ENCODE measurements at regions not wholly inside any gene's neighbourhood (a gene's known extent, or its start where the extent isn't known, plus 50 kb on each side); places are given as distances from the start of the nearest gene placed in this dataset.
"Not testable (repeated sequence)": the region's sequence is repeated elsewhere in the genome, so short reads cannot be mapped to it uniquely, and the experiment has no call there.

- Histone ChIP-seq H3K27ac (peak overlapping the region in 1 of 4 donors; percentile 61), H3K4me1 (no peaks in the 10 kb centered on the region), H3K36me3 (no peaks in the 10 kb centered on the region), H3K9me3 (peaks cover 33 to 36% of the 10 kb centered on the region in 2 donors), H3K27me3 (no peaks in the 10 kb centered on the region), H3K4me3 (no peak overlapping the region)
- in situ Hi-C loops (cut with MboI; ENCODE audit: low pct_ligation_motif_present in 1 of 4, low pct_unique_long_range_greater_than_20kb in 1 of 4, low sequenced_read_pairs in 3 of 4): no loop called here
- no peak for DNase-seq
- intact Hi-C loops (cut with DNase I; ENCODE audit: low total_unique reads): no loop called here
- TF ChIP-seq EP300 (IDR thresholded peaks at IDR 0.05; ENCODE audit: low read depth) (no peak), POLR2A (IDR thresholded peaks at IDR 0.05) (no peak), CTCF (IDR thresholded peaks at IDR 0.05) (no peak), POLR2AphosphoS5 (IDR thresholded peaks at IDR 0.05) (no peak)
- WGBS, 2 donors (ENCODE audit: low coverage in 1 of 2): 83 to 84% methylated on average over 28 to 75 of the region's 75 CpGs
These were observed 2925.9 kb upstream of the OR11H1 start for GRCh38 chr22:12601870-12602779.

- H3K36me3 ChIP-seq; intact Hi-C loops (cut with DNase I; ENCODE audit: low total_unique reads); H3K27me3 ChIP-seq; DNase-seq; in situ Hi-C loops (cut with MboI; ENCODE audit: low pct_ligation_motif_present in 1 of 4, low pct_unique_long_range_greater_than_20kb in 1 of 4, low sequenced_read_pairs in 3 of 4); H3K4me1 ChIP-seq; H3K27ac ChIP-seq; H3K4me3 ChIP-seq: not testable (repeated sequence)
- peaks cover 33 to 38% of the 10 kb centered on the region in 2 donors for H3K9me3 ChIP-seq
- 69 to 76% methylated on average over 6 of the region's 6 CpGs for WGBS, 2 donors (ENCODE audit: low coverage in 1 of 2)
These were observed 2924.6 kb upstream of the OR11H1 start for GRCh38 chr22:12603399-12603798.

- intact Hi-C loops (cut with DNase I; ENCODE audit: low total_unique reads); H3K4me1 ChIP-seq; H3K27ac ChIP-seq; H3K4me3 ChIP-seq; H3K36me3 ChIP-seq; in situ Hi-C loops (cut with MboI; ENCODE audit: low pct_ligation_motif_present in 1 of 4, low pct_unique_long_range_greater_than_20kb in 1 of 4, low sequenced_read_pairs in 3 of 4); H3K27me3 ChIP-seq; DNase-seq: not testable (repeated sequence)
- H3K9me3 ChIP-seq: peaks cover 33 to 38% of the 10 kb centered on the region in 2 donors
These were observed 2924.2 kb upstream of the OR11H1 start for GRCh38 chr22:12603833-12604232.

GRCh38 chr22:12608454-12608853, 2919.5 kb upstream of the OR11H1 start:
- H3K36me3 ChIP-seq; H3K4me3 ChIP-seq; in situ Hi-C loops (cut with MboI; ENCODE audit: low pct_ligation_motif_present in 1 of 4, low pct_unique_long_range_greater_than_20kb in 1 of 4, low sequenced_read_pairs in 3 of 4); DNase-seq; H3K27ac ChIP-seq; H3K4me1 ChIP-seq; intact Hi-C loops (cut with DNase I; ENCODE audit: low total_unique reads); H3K27me3 ChIP-seq: not testable (repeated sequence)
- WGBS, 2 donors (ENCODE audit: low coverage in 1 of 2): 78 to 83% methylated on average over 8 to 9 of the region's 9 CpGs
- H3K9me3 ChIP-seq: peaks cover 28 to 39% of the 10 kb centered on the region in 2 donors

GRCh38 chr22:12613199-12613598, 2914.8 kb upstream of the OR11H1 start:
- WGBS, 2 donors (ENCODE audit: low coverage in 1 of 2): 59 to 71% methylated on average over 3 of the region's 3 CpGs
- in situ Hi-C loops (cut with MboI; ENCODE audit: low pct_ligation_motif_present in 1 of 4, low pct_unique_long_range_greater_than_20kb in 1 of 4, low sequenced_read_pairs in 3 of 4) (no loop called here), intact Hi-C loops (cut with DNase I; ENCODE audit: low total_unique reads) (no loop called here)
- Histone ChIP-seq H3K27me3 (no peaks in the 10 kb centered on the region), H3K4me3 (no peak overlapping the region), H3K27ac (no peak overlapping the region), H3K36me3 (no peaks in the 10 kb centered on the region), H3K9me3 (peaks cover 28 to 41% of the 10 kb centered on the region in 2 donors), H3K4me1 (no peaks in the 10 kb centered on the region)
- DNase-seq: no peak
- TF ChIP-seq CTCF (IDR thresholded peaks at IDR 0.05): no peak
- TF ChIP-seq POLR2A (IDR thresholded peaks at IDR 0.05): no peak
- no peak for TF ChIP-seq POLR2AphosphoS5 (IDR thresholded peaks at IDR 0.05)
- no peak for TF ChIP-seq EP300 (IDR thresholded peaks at IDR 0.05; ENCODE audit: low read depth)

- 34 to 45% methylated on average over 4 of the region's 4 CpGs for WGBS, 2 donors (ENCODE audit: low coverage in 1 of 2)
- H3K4me1 ChIP-seq; H3K36me3 ChIP-seq; DNase-seq; H3K27ac ChIP-seq; H3K27me3 ChIP-seq; intact Hi-C loops (cut with DNase I; ENCODE audit: low total_unique reads); H3K4me3 ChIP-seq; in situ Hi-C loops (cut with MboI; ENCODE audit: low pct_ligation_motif_present in 1 of 4, low pct_unique_long_range_greater_than_20kb in 1 of 4, low sequenced_read_pairs in 3 of 4): not testable (repeated sequence)
- H3K9me3 ChIP-seq: peaks cover 27 to 39% of the 10 kb centered on the region in 2 donors
These were observed 2914.1 kb upstream of the OR11H1 start for GRCh38 chr22:12613907-12614306.

GRCh38 chr22:12626894-12627293, 2901.1 kb upstream of the OR11H1 start:
- H3K27me3 ChIP-seq; H3K36me3 ChIP-seq; intact Hi-C loops (cut with DNase I; ENCODE audit: low total_unique reads); DNase-seq; H3K27ac ChIP-seq; in situ Hi-C loops (cut with MboI; ENCODE audit: low pct_ligation_motif_present in 1 of 4, low pct_unique_long_range_greater_than_20kb in 1 of 4, low sequenced_read_pairs in 3 of 4); H3K4me3 ChIP-seq; H3K4me1 ChIP-seq: not testable (repeated sequence)
- 63 to 80% methylated on average over 3 to 4 of the region's 4 CpGs for WGBS, 2 donors (ENCODE audit: low coverage in 1 of 2)
- H3K9me3 ChIP-seq: peaks cover 28 to 38% of the 10 kb centered on the region in 2 donors

GRCh38 chr22:12629815-12630214, 2898.2 kb upstream of the OR11H1 start:
- intact Hi-C loops (cut with DNase I; ENCODE audit: low total_unique reads); H3K36me3 ChIP-seq; DNase-seq; H3K4me1 ChIP-seq; H3K27ac ChIP-seq; H3K4me3 ChIP-seq; H3K27me3 ChIP-seq; in situ Hi-C loops (cut with MboI; ENCODE audit: low pct_ligation_motif_present in 1 of 4, low pct_unique_long_range_greater_than_20kb in 1 of 4, low sequenced_read_pairs in 3 of 4): not testable (repeated sequence)
- WGBS, 2 donors (ENCODE audit: low coverage in 1 of 2): 40 to 51% methylated on average over 2 of the region's 2 CpGs
- H3K9me3 ChIP-seq: peaks cover 20 to 49% of the 10 kb centered on the region in 2 donors

Data from transverse colon (tissue), 4 donors.